HepG2 (cell line): ENCODE measurements at regions not wholly inside any gene's neighbourhood (a gene's known extent, or its start where the extent isn't known, plus 50 kb on each side); places are given as distances from the start of the nearest gene placed in this dataset.

Source experiments
- ATAC-seq: fragments of 200-7000 bp; cut with Tn5 transposase; 3 replicates; pipeline ENCODE4 v1.9.1; 2020; ENCODE audit warnings: mild to moderate bottlenecking, moderate library complexity
- BruUV-seq: library from RNA; stranded (reverse); fragments of 400-500 nt; replicated peaks from 2 replicates; lab custom pipeline; 2021; lab: Mats Ljungman, UMichigan
- CTCF ChIA-PET: fragments of 300-600 bp; formaldehyde crosslinking; extraction: SDS; loops from one replicate; lab custom pipeline; 2021; ENCODE audit warnings: low total read pairs, inconsistent platforms, low intra/inter-chr PET ratio; lab: Yijun Ruan, JAX
- POLR2A ChIA-PET: fragments of 350-600 bp; sonication (Branson Sonifier 250); formaldehyde crosslinking; loops from one replicate; lab custom pipeline; 2020; ENCODE audit warnings: antibody characterized with exemption, inconsistent platforms; lab: Yijun Ruan, JAX
- DNase-seq: peaks from one replicate; pipeline ENCODE4 v3.0.0-alpha.2; 2015; ENCODE audit warnings: low spot score
- FAIRE-seq: peaks from 3 replicates; lab custom pipeline; 2011; peaks lifted over from hg19 to GRCh38; lab: Jason Lieb, UNC
- H2AFZ ChIP-seq: one replicate; pipeline ENCODE4 v1.6.1; 2011; ENCODE audit warnings: low read length, inconsistent platforms
- H3K27ac ChIP-seq: fragments of 300-600 bp; 3 replicates; pipeline ENCODE4 v1.8.0; 2011; ENCODE audit warnings: mixed run types, mild to moderate bottlenecking, mixed read lengths, low read length, inconsistent platforms; ENCODE audit not compliant: insufficient read depth; ENCODE audit errors: extremely low read length
- H3K27me3 ChIP-seq, 2 experiments: fragments of 200-600 bp in 1 of 2; 2 replicates in 1 of 2; 3 replicates in 1 of 2; pipeline versions ENCODE4 v1.6.0 to v1.8.0; 2011; ENCODE audit warnings: low read length in 2 of 2, mild to moderate bottlenecking in 2 of 2, moderate library complexity in 2 of 2, inconsistent platforms in 1 of 2; ENCODE audit not compliant: insufficient read depth in 2 of 2, control insufficient read depth in 1 of 2
- H3K36me3 ChIP-seq, 2 experiments: fragments of 200-600 bp in 1 of 2; replicated peaks in 1 of 2; 2 replicates in 1 of 2; 3 replicates in 1 of 2; pipeline versions ENCODE4 v1.5.1 to v1.8.0; 2011; ENCODE audit warnings: low read length in 2 of 2, inconsistent platforms in 1 of 2; ENCODE audit not compliant: insufficient read depth in 2 of 2, control insufficient read depth in 1 of 2
- H3K4me1 ChIP-seq: 2 replicates; pipeline ENCODE4 v1.5.1; 2012; ENCODE audit warnings: low read length, inconsistent platforms; ENCODE audit not compliant: insufficient read depth
- H3K4me2 ChIP-seq: 2 replicates; pipeline ENCODE4 v1.6.0; 2011; ENCODE audit warnings: low read depth, low read length, inconsistent platforms
- H3K4me3 ChIP-seq, 3 experiments: fragments of 200-600 bp in 1 of 3; sonication (generic), shearing (Covaris generic) in 1 of 3; replicated peaks in 1 of 3; 2 replicates each; pipeline ENCODE4 v1.5.1; 2011 to 2016; ENCODE audit warnings: low read length in 3 of 3, inconsistent platforms in 2 of 3, low read depth in 2 of 3, mild to moderate bottlenecking in 2 of 3, control low read depth in 1 of 3, mixed read lengths in 1 of 3; ENCODE audit not compliant: insufficient read depth in 1 of 3
- H3K79me2 ChIP-seq: one replicate; pipeline ENCODE4 v1.6.1; 2011; ENCODE audit warnings: low read length, inconsistent platforms; ENCODE audit not compliant: insufficient read depth
- H3K9ac ChIP-seq: 2 replicates; pipeline ENCODE4 v1.6.0; 2011; ENCODE audit warnings: mild to moderate bottlenecking, low read depth, low read length, inconsistent platforms; ENCODE audit not compliant: insufficient read depth
- H3K9me3 ChIP-seq: 2 replicates; pipeline ENCODE4 v1.5.1; 2012; ENCODE audit warnings: mild to moderate bottlenecking, low read length
- H4K20me1 ChIP-seq: 2 replicates; pipeline ENCODE4 v1.6.0; 2011; ENCODE audit warnings: inconsistent platforms, mild to moderate bottlenecking, low read length, moderate library complexity; ENCODE audit not compliant: insufficient read depth
- ATF2 ChIP-seq: sonication (generic); formaldehyde crosslinking; IDR thresholded peaks from 2 replicates; pipeline ENCODE4 v1.4.0; 2020; ENCODE audit warnings: missing genetic modification reagents
- ETV6 ChIP-seq: sonication (generic); formaldehyde crosslinking; conservative IDR thresholded peaks from 2 replicates; pipeline ENCODE4 v1.4.0; 2020; ENCODE audit warnings: missing genetic modification reagents
- NCOA1 ChIP-seq: sonication (generic); formaldehyde crosslinking; IDR thresholded peaks from 2 replicates; pipeline ENCODE4 v1.9.0; 2021; ENCODE audit warnings: missing genetic modification reagents
- POGZ ChIP-seq: sonication (generic); formaldehyde crosslinking; IDR thresholded peaks from 2 replicates; pipeline ENCODE4 v1.4.0; 2020; ENCODE audit warnings: mild to moderate bottlenecking, missing genetic modification reagents
- TBX3 ChIP-seq: fragments of 450-650 bp; IDR thresholded peaks from 2 replicates; pipeline ENCODE4 v1.6.1; 2017; ENCODE audit warnings: antibody characterized with exemption, mild to moderate bottlenecking, inconsistent platforms, borderline replicate concordance
- ZNF20 ChIP-seq: sonication (generic); formaldehyde crosslinking; IDR thresholded peaks from 2 replicates; pipeline ENCODE4 v1.4.0; 2020; ENCODE audit warnings: mild to moderate bottlenecking, moderate library complexity, missing genetic modification reagents
- ZNF224 ChIP-seq: sonication (generic); formaldehyde crosslinking; IDR thresholded peaks from 2 replicates; pipeline ENCODE4 v1.5.0; 2020; ENCODE audit warnings: mild to moderate bottlenecking, missing genetic modification reagents
- ZNF354B ChIP-seq: sonication (generic); formaldehyde crosslinking; IDR thresholded peaks from 2 replicates; pipeline ENCODE4 v1.8.0; 2022; ENCODE audit warnings: mild to moderate bottlenecking, missing genetic modification reagents
- ZNF580 ChIP-seq: IDR thresholded peaks from 2 replicates; pipeline ENCODE4 v1.6.1; 2016; ENCODE audit warnings: low read depth, borderline replicate concordance
- WGBS: methylation state at CpG from one replicate; pipeline ENCODE4 v1.1.6; 2017; ENCODE audit warnings: low lambda C conversion rate; 5-methylcytosine and 5-hydroxymethylcytosine counted together
- in situ Hi-C: cut with HindIII; loops from 2 replicates; pipeline ENCODE4 v1.10.0; 2017; ENCODE audit warnings: low pct_unique_long_range_greater_than_20kb; ENCODE audit not compliant: extremely low pct_ligation_motif_present
- intact Hi-C: fragments of 100-400 bp; cut with micrococcal nuclease; formaldehyde crosslinking; loops from one replicate; pipeline ENCODE4 v1.10.0; 2022; ENCODE audit not compliant: unreplicated experiment

DNA sequence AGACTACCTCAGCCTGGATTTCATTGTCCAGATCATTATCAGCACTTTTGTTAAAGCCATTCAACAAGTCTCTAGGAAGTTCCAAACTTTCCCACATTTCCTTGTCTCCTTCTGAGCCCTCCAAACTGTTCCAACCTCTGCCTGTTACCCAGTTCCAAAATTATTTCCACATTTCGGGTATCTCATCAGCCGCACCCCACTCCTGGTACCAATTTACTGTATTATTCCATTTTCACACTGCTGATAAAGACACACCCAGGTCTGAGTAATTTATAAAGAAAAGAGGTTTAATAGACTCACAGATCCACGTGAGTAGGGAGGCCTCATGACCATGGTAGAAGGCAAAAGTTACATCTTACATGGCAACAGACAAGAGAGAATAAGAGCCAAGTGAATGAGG, 1198.3 kb upstream of the ALCAM start:
- H2AFZ ChIP-seq = no peak overlapping the region
- no peak overlapping the region for H3K4me3 ChIP-seq
- no peaks in the 10 kb centered on the region for H3K27me3 ChIP-seq
- in situ Hi-C loops (no loop called here), intact Hi-C loops (no loop called here)
- ChIA-PET POLR2A (no interaction called here), CTCF (no interaction called here)
- ATAC-seq = no peak
- H3K79me2 ChIP-seq = no peaks in the 10 kb centered on the region
- DNase-seq = no peak
- H3K4me1 ChIP-seq = no peaks in the 10 kb centered on the region
- no peaks in the 10 kb centered on the region for H3K36me3 ChIP-seq
- H4K20me1 ChIP-seq = no peaks in the 10 kb centered on the region
- FAIRE-seq = no peak
- WGBS = 0% methylated on average over 3 of the region's 3 CpGs
- TF ChIP-seq ZNF354B (no peak), NCOA1 (CRISPR knock-in tag) (no peak), ZNF580 (CRISPR knock-in tag) (no peak), ATF2 (CRISPR knock-in tag) (no peak), ETV6 (CRISPR knock-in tag) (no peak), ZNF20 (CRISPR knock-in tag) (no peak), POGZ (CRISPR knock-in tag) (no peak), ZNF224 (CRISPR knock-in tag) (no peak), TBX3 (no peak)
- no TSS peak for BruUV-seq
- no peak overlapping the region for H3K4me2 ChIP-seq
- H3K9me3 ChIP-seq = peaks cover 22% of the 10 kb centered on the region
- no peak overlapping the region for H3K9ac ChIP-seq
- H3K27ac ChIP-seq = no peak overlapping the region
